Stimulated activated naive CD4-positive, alpha-beta T cell (primary cell): ENCODE measurements at regions not wholly inside any gene's neighbourhood (a gene's known extent, or its start where the extent isn't known, plus 50 kb on each side); places are given as distances from the start of the nearest gene placed in this dataset.

Experiments used
- DNase-seq, 6 experiments: peaks; one replicate each; lab custom pipeline; 2025; lab: John Stamatoyannopoulos, UW

DNA sequence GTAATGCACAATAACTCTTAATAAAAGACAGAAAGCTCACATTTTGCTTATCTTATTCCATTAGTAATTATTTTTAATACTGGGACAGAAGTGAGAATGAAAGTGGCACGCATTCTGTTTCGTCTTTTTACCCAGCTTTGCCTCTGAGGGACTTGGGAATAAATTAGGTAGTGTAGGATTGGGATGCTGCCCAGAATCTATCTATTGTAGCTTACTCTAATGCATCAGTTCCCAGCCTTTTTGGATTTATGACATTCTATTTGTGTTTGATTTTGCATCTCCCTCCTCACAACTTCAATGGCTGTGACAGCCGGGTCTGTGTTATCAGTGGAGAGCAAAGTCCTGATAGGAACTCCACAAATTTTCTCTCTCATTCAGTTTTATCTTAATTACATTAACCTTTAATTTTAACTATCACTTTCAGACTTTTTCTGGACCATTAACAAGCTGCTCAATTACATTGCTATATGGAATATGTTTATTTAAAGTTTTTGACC is 62.9 kb upstream of the TULP4 start:
- DNase-seq: no peak

DNA sequence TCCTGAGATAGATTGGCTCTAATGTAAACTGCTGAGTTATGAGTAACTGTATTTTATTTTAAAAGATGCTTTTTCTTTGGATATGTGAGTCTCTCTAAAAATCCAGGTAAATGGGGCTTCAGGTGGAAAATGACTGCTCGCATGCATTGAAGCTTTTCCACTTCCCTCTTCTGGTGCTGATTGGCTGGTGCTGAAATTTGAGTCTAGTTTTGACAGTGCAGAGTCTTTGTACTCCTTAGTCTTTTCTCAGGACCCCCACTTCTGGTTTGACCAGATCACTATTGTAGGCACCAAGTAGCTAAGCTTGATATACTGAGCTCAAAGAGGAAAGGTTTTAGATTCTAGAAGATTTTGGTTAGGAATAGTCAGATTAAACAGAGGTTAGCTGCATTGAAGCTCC is 60.7 kb upstream of the TULP4 start:
- no peak for DNase-seq

DNA sequence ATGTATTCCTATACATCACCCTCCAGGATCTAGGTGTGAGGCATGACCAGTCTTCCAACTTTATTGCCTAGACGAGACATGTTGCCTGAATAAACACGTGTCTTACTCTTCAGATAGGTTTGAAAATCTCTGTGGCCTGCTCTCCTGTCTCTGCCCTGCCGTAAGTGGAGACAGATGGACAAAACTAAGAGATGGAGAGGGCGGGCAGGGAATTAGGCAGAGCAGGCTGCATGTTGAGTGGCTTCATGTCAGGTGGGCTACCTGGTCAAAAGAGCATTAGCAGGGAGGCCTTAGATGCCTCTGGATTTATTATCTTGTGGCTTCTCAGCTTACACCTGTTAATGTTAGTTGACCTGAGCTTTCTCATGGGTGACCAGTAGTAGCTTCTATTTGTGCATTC is 59.0 kb upstream of the TULP4 start:
- no peak for DNase-seq

DNA sequence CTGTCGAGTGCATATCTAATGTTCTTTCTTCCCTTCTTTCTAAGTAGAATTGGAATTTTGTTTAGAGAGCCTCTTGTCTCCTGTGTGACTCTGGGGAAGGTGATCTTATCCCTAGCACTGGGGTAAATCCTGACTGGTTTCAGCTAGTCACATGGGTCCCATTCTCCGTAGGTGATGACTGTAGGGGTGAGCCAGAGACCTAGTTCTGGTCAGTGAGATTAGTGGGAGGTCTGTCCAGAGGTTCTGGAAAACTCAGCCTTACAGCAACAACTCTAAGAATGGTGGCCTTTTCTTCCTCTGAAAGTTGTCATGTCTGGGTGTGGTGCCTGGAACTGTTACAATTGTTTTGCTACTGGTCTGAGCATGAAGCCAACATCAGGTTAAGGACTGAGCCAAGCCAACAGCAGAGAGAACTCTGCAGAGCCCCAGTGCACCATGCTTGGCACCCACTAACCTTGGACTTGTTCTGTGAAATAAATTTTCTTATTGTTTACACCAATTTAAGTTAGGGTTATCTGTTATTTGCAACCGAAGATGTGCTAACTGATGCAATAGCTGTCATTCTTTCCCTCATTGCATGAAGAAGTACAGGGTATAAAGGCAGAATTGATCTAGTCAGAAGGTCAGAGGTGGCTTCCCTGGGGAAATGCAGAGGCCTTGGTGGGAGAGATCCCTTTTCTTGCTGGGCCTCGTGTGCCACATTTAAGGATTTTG is 56.8 kb upstream of the TULP4 start:
- DNase-seq: no peak

DNA sequence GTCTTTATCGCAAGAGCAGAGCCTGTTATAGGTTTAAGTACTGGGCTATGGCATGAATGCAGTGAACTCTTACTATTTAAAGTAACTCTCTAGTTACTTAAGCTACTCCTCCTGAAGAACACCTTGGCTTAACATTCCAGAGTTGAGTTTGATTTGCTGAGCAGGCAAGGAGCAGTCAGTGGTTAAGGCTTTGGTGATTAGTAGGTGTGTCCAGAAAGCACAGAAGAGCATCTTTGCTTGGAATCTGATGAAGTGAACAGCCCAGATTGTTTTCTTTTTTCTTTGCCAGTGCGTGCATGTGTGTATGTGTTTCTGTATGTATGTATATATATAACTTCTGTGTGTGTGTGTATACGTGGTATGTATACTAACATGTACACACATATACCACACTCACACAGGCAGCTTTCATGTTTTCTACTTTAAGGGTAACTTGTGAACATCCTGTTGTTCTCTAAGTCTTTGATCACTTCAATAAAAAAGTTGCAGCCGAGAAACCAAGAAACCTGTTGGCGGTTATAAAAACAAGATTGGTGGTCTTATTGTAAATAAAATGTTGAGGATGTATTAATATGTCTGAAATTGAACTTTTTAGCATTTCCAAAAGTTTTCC is 56.2 kb upstream of the TULP4 start:
- peak in 2 of 6 experiments; percentile 20 to 24 for DNase-seq

DNA sequence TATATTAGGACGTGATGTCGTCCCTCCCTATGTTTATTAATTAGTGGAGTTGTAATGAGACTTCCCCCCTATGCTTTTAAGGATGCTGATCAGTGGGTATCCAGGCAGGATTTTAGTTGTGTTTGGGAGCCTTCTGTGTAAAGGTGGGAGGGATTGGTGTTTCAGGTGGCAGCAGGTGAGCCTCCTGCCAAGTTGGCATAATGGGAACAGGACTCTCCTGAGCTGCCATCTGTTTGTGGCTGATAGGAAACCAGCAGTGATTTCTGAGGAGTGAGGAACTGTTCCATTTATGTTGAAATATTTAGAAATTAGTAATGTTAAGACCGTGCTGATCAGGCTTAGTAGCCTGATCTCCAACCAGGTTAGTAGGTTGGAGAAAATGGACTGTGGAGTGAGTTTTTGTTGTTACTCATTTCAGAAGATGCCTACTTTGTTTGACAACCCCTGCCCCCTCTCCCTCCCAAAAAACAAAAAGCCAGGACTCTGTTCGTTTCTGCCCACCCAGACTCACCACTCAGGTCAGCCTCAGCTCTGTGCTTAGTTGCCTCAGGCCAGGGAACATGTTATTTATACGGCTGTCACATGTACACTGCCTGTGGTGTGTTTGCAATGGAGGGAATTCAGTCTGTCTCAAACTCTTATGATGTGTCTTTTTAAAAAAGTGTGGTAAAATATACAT is 55.4 kb upstream of the TULP4 start:
- DNase-seq: no peak

DNA sequence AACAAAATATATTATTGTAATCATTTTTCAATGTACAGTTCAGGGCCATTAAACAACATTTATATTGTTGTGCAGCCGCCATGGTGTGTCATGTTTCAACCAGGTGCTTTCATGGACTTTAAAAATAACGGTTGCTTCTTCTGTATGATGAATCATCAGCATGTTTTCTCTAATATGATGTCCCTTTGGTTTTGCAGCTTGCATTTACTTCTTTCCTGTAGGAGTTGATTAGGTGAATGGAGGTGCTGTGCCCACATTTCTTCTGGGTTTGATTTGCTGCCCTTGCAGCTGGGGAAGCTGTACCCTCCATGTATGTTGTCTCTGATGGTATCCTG is 54.9 kb upstream of the TULP4 start:
- no peak for DNase-seq

DNA sequence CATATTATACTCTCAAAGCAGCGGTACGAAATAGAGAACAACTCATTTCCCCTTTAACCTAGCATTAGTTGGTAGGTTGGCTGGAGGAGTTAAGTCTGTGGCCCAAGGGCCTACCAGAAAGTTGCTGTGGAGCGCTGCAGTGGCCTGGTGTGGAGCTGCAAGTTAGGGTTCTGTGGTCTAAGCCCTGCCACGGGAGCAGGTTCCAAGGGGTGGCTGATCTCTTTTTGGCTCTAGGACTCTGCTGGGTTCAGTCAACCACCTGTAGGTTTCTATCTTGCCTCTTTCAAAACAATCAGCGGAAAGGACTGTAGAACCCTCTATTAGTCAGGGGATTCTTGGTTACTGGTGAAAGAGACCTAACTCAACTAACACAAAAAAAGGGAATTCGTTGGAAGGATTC is 54.5 kb upstream of the TULP4 start:
- no peak for DNase-seq

DNA sequence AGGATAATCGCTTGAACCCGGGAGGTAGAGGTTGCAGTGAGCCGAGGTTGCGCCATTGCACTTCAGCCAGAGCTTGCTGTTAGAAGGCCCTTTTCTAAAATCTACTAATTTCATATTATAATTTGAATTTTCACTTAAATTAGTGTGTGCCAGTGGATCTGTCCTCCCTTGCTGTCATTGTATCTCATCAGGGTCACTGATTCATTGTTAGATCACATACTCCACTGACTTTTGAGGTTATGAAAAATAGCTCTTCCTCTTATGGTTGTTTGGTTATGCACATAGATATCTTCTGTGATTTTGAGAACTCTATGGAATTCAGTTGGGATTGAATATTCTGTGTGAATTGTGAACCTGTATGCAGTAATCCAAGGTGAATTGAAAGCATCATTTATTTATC is 53.1 kb upstream of the TULP4 start:
- DNase-seq: no peak

DNA sequence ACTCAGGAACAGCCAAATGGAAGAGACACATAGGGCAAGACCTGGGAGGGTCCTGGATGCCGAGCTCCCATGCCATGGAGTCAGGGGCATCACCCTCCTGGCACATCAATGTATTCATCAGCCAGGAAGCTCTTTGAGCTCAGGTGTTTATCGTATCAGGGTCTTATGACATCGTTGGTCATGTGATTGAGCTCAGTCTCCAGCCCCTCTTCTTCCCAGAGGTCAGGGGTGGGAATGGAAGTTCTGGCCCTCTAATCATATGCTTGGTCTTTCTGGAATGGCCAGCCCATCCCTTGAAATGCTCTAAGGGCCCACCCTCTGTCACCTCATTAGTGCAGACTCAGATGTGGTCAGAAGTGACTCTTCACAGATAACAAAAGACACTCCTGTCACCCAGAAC is 52.4 kb upstream of the TULP4 start:
- DNase-seq: no peak

DNA sequence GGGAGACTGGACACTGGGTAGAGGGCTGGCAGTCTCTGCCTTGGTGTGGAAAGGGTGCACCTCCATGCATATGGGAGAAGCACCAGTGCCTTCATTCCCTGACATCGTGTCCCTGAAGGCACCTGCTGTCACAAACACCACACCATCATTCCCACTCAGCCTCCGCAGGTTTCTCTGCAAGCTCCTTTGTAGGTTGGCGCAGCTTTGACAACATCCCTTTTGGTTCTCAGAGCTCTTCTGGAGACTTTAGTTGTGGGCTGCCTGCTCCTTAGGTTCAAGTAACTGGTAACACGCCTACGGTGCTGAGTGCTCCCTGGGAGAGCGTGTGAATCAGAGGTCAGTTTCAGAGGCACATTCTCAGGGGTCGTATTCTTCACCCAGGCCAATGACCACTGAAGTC is 50.2 kb upstream of the TULP4 start:
- DNase-seq: no peak
